ENCODE measurements at regions not wholly inside any gene's neighbourhood (a gene's known extent, or its start where the extent isn't known, plus 50 kb on each side); places are given as distances from the start of the nearest gene placed in this dataset.

GRCh38 chr4:110904435-110905065 lies 281.7 kb upstream of the PITX2 start:
- no peak overlapping the region for H3K4me3 ChIP-seq
- DNase-seq (ENCODE audit: low read depth, low spot score): no peak
- H3K79me2 ChIP-seq (ENCODE audit: control insufficient read depth, insufficient read depth, low read length): no peaks in the 10 kb centered on the region
- H3K4me1 ChIP-seq (ENCODE audit: control insufficient read depth, insufficient read depth, low read length): no peaks in the 10 kb centered on the region
- H3K27me3 ChIP-seq (replicated peaks in 1 of 2; ENCODE audit: control insufficient read depth in 2 of 2, insufficient read depth in 2 of 2, low read length in 1 of 2): no peaks in the 10 kb centered on the region
- ChIA-PET CTCF (no interaction called here), POLR2A (no interaction called here), SMC1A (ENCODE audit: uncharacterized antibody, unreplicated experiment) (no interaction called here), RAD21 (ENCODE audit: unreplicated experiment) (no interaction called here)
- BruUV-seq (replicated peaks): no TSS peak
- in situ Hi-C loops (cut with MboI): no loop called here
- H3K36me3 ChIP-seq (ENCODE audit: control insufficient read depth in 2 of 2, insufficient read depth in 2 of 2, low read length in 1 of 2): no peaks in the 10 kb centered on the region
- FAIRE-seq: no peak
- no peak for ATAC-seq
- TF ChIP-seq, protein P1, sequence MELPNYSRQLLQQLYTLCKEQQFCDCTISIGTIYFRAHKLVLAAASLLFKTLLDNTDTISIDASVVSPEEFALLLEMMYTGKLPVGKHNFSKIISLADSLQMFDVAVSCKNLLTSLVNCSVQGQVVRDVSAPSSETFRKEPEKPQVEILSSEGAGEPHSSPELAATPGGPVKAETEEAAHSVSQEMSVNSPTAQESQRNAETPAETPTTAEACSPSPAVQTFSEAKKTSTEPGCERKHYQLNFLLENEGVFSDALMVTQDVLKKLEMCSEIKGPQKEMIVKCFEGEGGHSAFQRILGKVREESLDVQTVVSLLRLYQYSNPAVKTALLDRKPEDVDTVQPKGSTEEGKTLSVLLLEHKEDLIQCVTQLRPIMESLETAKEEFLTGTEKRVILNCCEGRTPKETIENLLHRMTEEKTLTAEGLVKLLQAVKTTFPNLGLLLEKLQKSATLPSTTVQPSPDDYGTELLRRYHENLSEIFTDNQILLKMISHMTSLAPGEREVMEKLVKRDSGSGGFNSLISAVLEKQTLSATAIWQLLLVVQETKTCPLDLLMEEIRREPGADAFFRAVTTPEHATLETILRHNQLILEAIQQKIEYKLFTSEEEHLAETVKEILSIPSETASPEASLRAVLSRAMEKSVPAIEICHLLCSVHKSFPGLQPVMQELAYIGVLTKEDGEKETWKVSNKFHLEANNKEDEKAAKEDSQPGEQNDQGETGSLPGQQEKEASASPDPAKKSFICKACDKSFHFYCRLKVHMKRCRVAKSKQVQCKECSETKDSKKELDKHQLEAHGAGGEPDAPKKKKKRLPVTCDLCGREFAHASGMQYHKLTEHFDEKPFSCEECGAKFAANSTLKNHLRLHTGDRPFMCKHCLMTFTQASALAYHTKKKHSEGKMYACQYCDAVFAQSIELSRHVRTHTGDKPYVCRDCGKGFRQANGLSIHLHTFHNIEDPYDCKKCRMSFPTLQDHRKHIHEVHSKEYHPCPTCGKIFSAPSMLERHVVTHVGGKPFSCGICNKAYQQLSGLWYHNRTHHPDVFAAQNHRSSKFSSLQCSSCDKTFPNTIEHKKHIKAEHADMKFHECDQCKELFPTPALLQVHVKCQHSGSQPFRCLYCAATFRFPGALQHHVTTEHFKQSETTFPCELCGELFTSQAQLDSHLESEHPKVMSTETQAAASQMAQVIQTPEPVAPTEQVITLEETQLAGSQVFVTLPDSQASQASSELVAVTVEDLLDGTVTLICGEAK (IDR thresholded peaks at IDR 0.05; ENCODE audit: borderline replicate concordance): no peak
- TF ChIP-seq WRNIP1 (IDR thresholded peaks at IDR 0.05; ENCODE audit: borderline replicate concordance, low read depth, low read length) (no peak), IRF4 (IDR thresholded peaks at IDR 0.05; ENCODE audit: low read depth, low read length) (no peak), RELA (IDR thresholded peaks at IDR 0.05; ENCODE audit: borderline replicate concordance, partially characterized antibody) (no peak), SREBF1 (IDR thresholded peaks at IDR 0.05; ENCODE audit: low read length) (no peak), ATF2 (IDR thresholded peaks at IDR 0.05; ENCODE audit: low read length) (no peak), HDAC2 (IDR thresholded peaks at IDR 0.05) (no peak)
- TF ChIP-seq, protein P2, sequence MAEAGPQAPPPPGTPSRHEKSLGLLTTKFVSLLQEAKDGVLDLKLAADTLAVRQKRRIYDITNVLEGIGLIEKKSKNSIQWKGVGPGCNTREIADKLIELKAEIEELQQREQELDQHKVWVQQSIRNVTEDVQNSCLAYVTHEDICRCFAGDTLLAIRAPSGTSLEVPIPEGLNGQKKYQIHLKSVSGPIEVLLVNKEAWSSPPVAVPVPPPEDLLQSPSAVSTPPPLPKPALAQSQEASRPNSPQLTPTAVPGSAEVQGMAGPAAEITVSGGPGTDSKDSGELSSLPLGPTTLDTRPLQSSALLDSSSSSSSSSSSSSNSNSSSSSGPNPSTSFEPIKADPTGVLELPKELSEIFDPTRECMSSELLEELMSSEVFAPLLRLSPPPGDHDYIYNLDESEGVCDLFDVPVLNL (IDR thresholded peaks at IDR 0.05; ENCODE audit: low read depth, low read length): no peak
- TF ChIP-seq, protein P3, sequence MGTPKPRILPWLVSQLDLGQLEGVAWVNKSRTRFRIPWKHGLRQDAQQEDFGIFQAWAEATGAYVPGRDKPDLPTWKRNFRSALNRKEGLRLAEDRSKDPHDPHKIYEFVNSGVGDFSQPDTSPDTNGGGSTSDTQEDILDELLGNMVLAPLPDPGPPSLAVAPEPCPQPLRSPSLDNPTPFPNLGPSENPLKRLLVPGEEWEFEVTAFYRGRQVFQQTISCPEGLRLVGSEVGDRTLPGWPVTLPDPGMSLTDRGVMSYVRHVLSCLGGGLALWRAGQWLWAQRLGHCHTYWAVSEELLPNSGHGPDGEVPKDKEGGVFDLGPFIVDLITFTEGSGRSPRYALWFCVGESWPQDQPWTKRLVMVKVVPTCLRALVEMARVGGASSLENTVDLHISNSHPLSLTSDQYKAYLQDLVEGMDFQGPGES (IDR thresholded peaks at IDR 0.05): no peak
- H3K4me2 ChIP-seq (ENCODE audit: control insufficient read depth, insufficient read depth): no peak overlapping the region
- H3K9ac ChIP-seq (ENCODE audit: control insufficient read depth, insufficient read depth, low read length): no peak overlapping the region
- intact Hi-C loops (cut with micrococcal nuclease; ENCODE audit: unreplicated experiment): no loop called here
- WGBS (ENCODE audit: insufficient coverage, insufficient replicate concordance, low lambda C conversion rate, missing lambda C conversion rate): 29% methylated on average over 6 of the region's 6 CpGs
- no peak overlapping the region for H3K27ac ChIP-seq (ENCODE audit: control insufficient read depth, insufficient read depth)
- no peaks in the 10 kb centered on the region for H4K20me1 ChIP-seq (ENCODE audit: control insufficient read depth, insufficient read depth)
- H3K9me3 ChIP-seq (replicated peaks; ENCODE audit: control insufficient read depth, insufficient read depth, low read length): no peaks in the 10 kb centered on the region
- H2AFZ ChIP-seq (ENCODE audit: control insufficient read depth, low read depth, low read length): no peak overlapping the region
